M059J (cell line): ENCODE measurements at regions not wholly inside any gene's neighbourhood (a gene's known extent, or its start where the extent isn't known, plus 50 kb on each side); places are given as distances from the start of the nearest gene placed in this dataset.

ENCODE experiments used
- DNase-seq: peaks from one replicate; pipeline ENCODE4 v3.0.0-alpha.2; 2012; ENCODE audit warnings: low read depth

DNA sequence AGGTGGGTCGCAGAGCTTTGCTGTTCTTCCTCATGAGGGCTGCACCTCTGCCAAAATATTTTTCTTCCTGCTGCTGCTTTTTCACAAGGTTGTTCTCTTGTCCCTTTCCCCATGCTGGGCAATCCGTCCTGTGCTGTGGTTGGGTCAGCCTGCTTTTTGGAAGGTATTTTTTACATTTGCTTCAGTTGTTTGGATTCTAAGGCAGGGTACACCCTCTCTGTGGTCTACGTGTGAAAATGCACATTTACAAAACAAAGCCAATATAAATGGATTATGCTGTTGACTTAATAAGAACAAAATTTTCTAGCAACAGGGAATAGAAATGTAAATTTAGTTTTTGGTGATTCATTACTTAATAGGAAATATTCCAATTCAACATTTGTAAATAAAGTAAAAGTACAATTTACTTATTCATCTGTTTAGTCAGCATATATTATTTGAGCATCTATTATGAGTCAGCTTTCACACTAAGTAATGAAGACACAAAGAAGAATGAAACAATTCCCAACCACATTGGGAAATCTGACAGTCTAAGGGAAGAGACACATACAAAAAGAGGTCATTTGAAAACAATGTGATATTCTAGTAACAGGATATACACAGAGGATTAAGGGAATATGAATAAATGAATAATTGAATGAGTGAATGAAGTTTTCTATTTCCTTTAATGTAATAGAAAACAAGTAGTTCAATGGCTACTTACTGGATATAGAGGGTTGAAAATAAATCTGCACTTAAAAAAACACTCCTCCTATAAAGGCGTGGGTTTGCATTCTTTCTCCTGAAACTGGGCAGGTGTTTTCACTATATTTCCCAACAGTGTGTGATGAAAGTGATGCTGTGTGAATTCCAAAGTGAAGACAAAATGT is 94.6 kb upstream of the PRICKLE1 start:
- DNase-seq = peak; percentile 48

DNA sequence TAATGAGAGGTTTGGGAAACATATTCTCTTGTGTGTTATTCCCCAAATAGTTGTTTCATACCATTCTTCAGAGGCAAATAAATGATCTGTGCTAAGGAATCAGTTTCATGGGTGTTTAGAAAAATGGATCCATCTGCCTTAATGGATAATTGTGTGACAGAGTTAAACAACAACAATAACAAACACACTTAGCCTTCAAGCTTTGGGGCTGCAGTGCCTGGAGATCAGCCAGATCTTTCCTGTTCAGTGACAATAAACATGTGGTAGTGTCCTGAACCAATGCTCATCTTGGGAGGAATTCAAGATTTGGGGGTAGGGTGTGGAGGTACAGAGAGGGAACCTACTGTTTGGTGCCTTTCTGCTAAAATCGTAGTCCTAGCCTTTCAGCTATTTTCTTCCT is 93.7 kb upstream of the PRICKLE1 start:
- no peak for DNase-seq

DNA sequence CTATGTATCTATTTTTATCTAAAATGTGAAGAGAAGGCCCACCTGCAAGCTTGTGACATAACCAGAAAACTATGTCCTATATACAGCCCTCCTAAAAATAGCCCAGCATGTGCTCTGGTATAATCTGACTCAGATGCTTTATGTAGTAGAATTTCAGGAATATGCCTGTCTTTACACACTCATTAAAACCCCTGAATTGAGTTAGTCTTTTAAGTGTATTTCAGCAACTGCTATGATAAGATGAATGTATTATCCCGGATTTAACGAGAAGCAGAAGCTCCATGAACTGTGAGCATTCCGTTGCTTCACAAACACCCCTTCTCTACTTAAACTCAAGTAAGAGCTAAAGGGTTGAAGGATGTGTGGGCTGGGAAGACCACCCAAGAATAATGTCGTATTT is 89.9 kb upstream of the PRICKLE1 start:
- DNase-seq = peak; percentile 27

DNA sequence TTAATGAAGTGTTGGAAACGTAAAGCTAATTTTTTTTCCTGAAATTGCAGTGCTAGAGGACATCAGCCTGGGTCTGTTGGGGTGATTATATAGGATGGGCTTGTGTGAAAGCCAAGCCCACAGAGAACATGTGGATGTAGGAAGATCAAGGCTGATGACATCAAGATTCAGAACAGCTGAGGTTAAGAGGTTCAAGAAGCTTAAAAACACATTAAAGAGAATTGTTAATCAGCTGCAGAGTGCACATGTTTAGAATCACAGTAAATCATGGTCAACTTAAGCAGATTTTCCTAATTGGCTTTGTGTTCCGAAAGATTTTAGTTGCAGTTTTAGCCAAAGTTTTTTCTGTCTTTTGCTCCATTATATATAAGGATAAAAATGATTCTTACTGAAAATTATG is 87.9 kb upstream of the PRICKLE1 start:
- DNase-seq = no peak

DNA sequence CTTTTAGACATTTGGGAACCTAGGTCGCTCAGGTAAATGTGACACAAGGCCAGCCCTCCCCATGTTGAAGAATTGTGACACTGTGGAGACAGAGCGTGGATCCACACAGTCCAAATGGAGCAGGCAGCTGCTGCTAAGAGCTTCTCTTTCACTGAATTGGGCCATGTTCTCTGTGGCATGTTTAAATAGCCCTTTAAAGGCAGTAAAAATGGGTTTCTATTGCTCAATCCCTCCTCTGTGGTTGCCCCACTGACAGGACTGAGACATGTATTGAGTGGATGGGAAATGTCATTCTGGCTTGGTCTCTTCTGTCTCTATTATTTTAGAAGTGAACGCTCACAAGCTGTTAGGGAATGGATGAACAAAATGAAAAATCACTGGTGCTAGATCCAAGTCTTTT is 84.0 kb upstream of the PRICKLE1 start:
- DNase-seq = no peak

DNA sequence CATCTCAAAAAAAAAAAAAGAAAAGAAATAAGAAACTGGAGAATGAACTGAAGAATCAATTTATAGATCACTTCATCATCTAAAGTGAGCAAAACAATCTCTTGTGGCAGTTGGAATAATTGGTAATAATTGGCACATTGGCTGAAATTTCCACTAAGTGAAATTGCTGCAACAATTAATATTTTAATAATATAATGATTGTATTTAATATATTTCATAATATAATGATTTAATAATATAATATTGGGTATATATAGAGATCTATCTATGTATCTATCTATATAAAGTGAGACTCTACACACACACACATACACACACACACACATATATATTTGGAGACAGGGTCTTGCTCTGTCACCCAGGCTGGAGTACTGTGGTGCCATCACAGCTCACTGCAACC is 81.2 kb upstream of the PRICKLE1 start:
- no peak for DNase-seq

DNA sequence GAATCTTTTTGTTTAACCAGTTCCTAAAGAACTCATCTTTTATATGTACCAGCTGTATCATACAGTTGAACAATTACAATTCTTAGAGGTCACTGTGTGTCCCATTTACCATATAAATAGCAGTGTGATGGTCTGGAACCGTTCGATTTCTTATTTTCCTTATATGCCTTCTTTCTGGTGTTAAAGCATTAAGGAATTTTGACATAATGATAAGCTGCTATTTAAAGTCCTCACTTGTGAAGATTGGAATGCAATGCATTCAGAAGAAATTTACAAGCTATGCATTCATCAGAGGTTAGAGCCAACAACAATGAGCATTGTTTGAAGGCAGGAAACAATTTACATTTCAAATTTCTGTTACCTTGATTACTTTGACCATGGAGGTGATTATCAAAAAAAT is 80.0 kb upstream of the PRICKLE1 start:
- DNase-seq = no peak

DNA sequence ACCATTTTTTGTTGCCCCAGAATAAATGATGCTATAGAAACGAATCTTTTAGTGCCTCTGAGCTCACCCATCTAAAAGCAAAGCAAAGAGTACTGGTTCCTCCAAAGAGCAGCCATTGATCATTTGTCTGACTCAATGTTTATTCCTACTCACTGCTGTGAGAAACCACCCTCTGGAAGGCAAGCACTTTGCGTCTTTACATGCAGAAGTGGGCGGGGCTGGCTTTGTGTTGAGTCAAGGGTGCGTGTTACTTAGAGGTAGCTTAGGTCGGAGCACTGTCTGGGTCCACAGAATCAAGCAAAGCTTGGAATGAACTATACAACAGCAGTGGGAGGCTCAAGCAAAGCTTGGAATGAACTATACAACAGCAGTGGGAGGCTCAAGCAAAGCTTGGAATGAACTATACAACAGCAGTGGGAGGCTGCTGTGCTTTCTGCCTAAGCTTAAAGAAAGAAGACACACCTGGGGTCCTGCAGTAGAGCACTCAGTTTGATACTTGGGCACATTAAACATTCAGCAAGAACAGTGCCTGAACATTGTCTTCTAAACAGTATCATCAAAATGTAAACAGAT is 77.2 kb upstream of the PRICKLE1 start:
- DNase-seq = no peak

DNA sequence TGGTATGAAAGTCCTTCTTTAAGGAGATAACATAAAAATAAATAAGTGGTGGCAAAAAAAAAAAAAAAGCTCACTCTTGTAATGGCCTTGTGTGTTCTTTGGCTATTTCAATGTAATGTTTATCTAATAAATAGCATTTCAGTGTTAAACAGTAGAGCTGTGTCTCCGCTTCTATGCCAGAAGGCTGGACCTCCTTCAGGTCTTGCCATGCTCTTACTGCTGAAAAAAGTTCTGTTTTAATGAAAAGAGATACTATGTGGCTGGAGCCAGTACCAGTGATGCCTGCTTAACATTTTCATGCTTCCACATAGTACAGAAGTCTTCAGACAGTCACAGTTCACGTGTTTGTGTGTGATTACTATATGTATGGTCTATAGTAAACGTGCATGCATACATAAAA is 74.1 kb upstream of the PRICKLE1 start:
- DNase-seq = no peak

DNA sequence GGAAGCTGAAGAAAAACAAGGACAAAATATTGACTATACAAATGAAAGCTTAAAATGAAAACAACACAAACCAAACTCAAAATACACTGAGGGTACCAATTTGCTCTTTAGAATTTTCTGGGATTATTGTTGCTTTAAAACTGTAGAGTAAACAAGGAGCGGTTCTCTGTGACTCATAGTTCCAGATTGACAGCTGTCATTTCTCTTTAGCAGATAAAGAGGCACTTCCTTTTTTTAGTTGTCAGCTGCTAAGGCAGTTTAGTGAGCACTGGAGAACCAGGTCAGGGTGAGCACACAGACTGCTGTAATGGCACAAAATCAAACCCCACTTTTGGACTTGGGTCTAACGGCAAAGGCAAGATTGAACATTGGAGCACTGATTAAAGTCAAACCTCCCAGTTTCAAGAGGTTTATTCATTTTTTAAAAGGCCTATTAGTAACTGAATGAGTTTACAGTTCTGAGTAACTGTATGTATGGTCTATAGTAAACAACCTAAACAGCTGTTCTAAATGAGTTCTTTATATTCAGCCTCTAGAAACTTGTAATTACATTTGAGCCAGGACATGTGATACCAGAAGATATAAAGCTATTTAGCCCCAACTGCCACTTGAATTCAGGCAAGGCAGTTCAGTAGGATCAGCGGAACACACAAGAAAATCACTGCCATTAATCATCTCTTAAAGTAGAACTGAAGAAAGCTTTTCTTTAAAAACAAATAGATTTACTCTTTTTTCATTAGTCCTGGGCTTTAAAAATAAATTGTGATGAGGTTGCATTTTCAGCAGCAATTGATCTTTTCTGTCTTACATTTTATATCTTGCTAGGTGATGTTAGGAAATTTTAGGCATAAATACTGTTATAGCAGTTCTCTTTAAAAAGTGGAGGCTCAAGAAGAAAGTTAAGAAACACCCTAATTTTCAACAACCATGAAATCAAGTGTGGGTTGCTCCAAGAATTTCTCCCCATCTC is 71.7 kb upstream of the PRICKLE1 start:
- DNase-seq = no peak

DNA sequence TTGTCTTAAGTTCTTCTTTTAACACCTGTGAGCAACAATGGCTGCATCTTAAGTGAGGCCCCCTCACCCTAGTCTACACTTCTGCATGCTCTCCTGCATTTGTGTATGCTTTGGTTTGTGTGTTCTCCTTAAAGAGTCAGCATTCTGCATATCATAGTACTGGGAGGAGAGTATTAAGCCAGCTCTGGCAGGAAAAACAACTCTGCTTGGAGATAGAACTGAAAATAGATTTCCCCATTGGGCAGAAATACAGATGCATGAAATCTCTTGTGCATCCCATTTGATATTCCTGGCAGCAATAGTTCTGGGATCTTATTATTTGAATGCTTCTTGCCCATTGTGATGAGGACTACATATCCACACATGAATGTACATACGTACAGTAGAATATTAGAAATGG is 70.6 kb upstream of the PRICKLE1 start:
- no peak for DNase-seq

DNA sequence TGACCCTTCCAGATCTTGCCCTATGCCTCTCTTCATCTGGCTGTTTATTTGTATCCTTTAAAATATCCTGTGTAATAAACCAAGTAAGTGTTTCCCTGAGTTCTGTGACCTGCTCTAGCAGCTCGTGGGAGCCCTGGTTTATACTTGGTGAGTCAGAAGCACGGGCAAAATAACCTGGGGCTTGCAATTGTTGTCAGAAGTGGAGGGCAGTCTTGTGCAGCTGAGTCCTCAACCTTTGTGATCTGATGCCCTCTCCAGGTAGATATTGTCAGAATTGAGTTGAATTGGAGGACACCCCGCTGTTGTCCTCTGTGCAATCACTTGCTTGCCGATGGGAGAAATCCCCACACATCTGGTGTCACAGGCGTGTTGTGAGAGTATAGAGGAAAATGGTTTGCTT is 62.5 kb upstream of the PRICKLE1 start:
- DNase-seq = peak; percentile 73

DNA sequence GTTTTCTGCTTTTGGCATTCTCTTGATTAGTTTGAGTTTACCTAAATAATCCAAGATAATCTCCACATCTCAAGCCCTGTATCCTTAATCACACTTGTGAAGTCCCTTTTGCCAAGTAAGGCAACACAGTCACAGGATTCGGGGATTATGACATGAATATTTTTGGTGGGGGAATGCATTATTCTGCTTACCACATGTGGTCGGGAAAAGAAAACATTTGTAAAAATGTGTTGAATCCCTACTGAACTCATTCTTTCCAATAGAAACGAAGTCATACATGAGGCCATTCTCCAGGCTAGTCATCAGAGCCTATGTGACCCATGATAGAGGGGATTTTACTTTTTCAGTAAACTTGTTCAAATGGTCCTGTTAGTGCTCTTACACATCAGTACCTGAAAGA is 58.5 kb upstream of the PRICKLE1 start:
- DNase-seq = peak; percentile 12

DNA sequence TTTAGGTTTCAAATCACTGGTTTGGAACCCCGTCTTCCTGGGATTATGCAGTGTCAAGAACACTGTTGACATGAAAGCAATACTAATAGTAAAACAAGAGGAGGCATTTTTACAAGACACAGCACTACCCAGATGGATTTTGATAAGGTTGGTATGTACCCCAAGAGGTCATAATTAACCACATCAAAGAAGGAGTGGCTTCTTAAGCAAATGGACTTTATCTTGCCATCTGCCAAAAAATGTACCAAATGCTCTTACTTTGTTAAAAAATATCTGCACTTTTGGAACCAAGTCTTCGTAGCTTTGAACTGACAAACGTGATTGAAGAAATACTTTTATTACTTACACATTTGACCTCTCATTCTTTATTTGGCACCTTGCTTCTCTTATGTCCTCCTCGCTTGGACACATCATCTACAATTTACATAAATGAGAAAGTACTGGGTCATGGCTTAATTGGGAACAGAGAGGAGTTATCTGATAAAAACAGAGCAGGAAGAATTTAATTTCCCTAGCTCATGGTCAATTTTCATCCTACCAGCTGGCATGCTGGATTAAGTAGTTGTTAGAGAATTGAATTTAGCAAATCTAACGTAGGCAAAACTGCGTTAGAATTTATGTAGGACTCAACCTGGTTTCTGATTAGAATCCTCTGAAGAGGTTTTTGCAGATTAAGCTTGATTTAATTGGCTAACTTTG is 54.5 kb upstream of the PRICKLE1 start:
- DNase-seq = peak; percentile 83

DNA sequence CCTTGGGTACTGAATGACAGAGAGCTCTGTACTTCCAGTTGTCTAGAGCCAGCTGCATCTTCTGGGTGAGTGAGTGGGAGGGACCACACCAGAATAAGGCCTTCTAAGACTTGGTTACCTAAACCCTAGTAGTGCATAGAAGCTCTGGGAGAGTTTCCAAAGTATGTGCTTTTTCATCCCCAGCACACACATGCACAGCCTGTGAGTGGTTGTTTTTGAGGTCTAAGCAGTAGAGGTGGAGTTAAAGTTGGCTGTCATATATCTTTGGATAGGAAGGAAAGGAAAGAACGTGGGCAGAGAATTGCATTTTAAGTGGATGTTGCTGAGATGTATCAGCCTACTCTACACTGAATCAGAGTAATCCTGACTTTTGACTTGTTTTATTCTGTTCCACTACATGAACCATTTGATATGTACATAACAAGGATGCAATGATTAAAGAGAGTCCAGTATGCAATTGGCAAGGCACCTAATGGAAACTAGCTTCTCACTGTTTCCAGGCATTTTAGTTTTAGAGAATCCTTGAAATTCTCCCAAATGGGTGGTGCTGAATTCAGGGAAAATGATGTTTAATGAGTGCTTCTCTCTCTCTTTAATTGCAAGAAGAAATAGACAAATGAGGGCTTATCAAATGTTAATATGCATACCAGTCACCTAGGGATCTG is 51.8 kb upstream of the PRICKLE1 start:
- DNase-seq = no peak

DNA sequence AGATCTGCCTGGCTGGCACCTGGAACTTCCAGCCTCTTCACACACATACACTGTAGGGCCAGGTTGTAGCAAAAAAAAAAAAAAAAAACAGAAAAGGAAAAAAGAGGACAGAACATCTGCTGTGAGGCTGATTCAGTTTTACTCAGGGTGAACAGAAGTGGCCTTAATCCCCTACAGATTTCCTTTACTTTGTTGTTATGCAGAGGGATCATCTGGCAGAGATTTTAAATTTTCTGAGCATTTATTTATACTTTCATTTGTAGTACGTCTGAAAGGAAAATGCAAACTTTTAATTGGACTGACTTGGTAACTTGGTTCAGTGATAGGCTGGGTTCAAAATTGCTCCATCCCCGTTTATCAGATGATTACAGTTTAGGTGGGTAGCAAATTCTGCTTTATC is 50.8 kb upstream of the PRICKLE1 start:
- DNase-seq = no peak

DNA sequence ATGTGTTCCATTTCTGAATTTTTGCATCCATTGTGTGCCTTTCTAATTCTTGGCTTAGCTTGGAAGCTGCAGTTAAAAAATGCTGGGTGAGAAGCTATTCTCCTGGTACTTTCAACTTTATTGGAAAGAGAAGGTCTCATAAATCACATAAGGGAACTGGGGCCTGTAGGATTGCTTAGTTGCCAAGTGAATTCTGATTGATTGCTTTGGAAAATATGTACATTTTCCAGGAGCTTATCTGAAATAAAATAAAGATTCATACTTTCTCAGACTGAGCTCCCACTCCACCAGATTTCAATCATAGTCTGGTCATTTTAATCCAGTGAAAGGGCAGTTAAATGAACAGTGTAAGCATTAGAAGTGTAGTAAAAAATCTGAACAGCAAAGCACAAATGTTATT is 50.0 kb upstream of the PRICKLE1 start:
- no peak for DNase-seq
